PC-9 (cell line): ENCODE measurements at regions not wholly inside any gene's neighbourhood (a gene's known extent, or its start where the extent isn't known, plus 50 kb on each side); places are given as distances from the start of the nearest gene placed in this dataset.

Source experiments
- BruUV-seq: library from RNA; stranded (reverse); fragments of 400-500 nt; replicated peaks from 2 replicates; lab custom pipeline; 2021; lab: Mats Ljungman, UMichigan
- CTCF ChIA-PET: fragments of 300-600 bp; sonication (Branson Sonifier 250); formaldehyde crosslinking; loops from one replicate; lab custom pipeline; 2022; ENCODE audit warnings: antibody characterized with exemption; lab: Charles Lee
- POLR2A ChIA-PET: fragments of 300-600 bp; sonication (Branson Sonifier 250); formaldehyde crosslinking; loops from one replicate; lab custom pipeline; 2022; ENCODE audit warnings: antibody characterized with exemption; ENCODE audit not compliant: unreplicated experiment; lab: Charles Lee
- DNase-seq, 2 experiments: peaks; one replicate each; pipeline versions ENCODE4 v3.0.0 to v3.0.0-alpha.2; 2015 to 2022; ENCODE audit warnings: mixed read lengths in 1 of 2
- H2AFZ ChIP-seq: fragments of 200-600 bp; sonication (generic); 2 replicates; pipeline ENCODE4 v1.8.1; 2017; ENCODE audit warnings: antibody characterized with exemption
- H3F3A ChIP-seq: fragments of 200-600 bp; sonication (generic); 2 replicates; pipeline ENCODE4 v1.8.1; 2017; ENCODE audit warnings: antibody characterized with exemption, mild to moderate bottlenecking, low read depth; ENCODE audit not compliant: insufficient read depth
- H3K27ac ChIP-seq: fragments of 200-600 bp; sonication (generic); 2 replicates; pipeline ENCODE4 v1.6.1; 2016; ENCODE audit warnings: mixed run types
- H3K27me3 ChIP-seq: fragments of 200-600 bp; sonication (generic); 2 replicates; pipeline ENCODE4 v1.6.1; 2016; ENCODE audit warnings: low read depth, mixed run types; ENCODE audit not compliant: insufficient read depth
- H3K36me3 ChIP-seq: fragments of 200-600 bp; sonication (generic); 2 replicates; pipeline ENCODE4 v1.6.1; 2016; ENCODE audit warnings: low read depth, mixed run types
- H3K4me1 ChIP-seq: fragments of 200-600 bp; sonication (generic); replicated peaks from 2 replicates; pipeline ENCODE4 v1.6.1; 2016; ENCODE audit warnings: mixed run types; ENCODE audit not compliant: insufficient read depth
- H3K4me2 ChIP-seq: fragments of 200-600 bp; sonication (generic); 2 replicates; pipeline ENCODE4 v1.6.1; 2017; ENCODE audit warnings: mixed run types
- H3K4me3 ChIP-seq: fragments of 200-600 bp; sonication (generic); 2 replicates; pipeline ENCODE4 v1.6.1; 2016; ENCODE audit warnings: mixed run types
- H3K79me2 ChIP-seq: fragments of 200-600 bp; sonication (generic); 2 replicates; pipeline ENCODE4 v1.6.1; 2017; ENCODE audit warnings: low read depth, mixed run types
- H3K9me2 ChIP-seq: fragments of 200-600 bp; sonication (generic); 2 replicates; pipeline ENCODE4 v1.8.1; 2017; ENCODE audit warnings: mild to moderate bottlenecking; ENCODE audit not compliant: insufficient read depth
- H3K9me3 ChIP-seq: fragments of 200-600 bp; sonication (generic); 2 replicates; pipeline ENCODE4 v1.8.1; 2016; ENCODE audit warnings: low read depth; ENCODE audit not compliant: insufficient read depth
- H4K20me1 ChIP-seq: fragments of 200-600 bp; sonication (generic); 2 replicates; pipeline ENCODE4 v1.8.1; 2017; ENCODE audit not compliant: insufficient read depth
- EZH2 ChIP-seq: fragments of 200-600 bp; sonication (generic); IDR thresholded peaks from 2 replicates; pipeline ENCODE4 v1.8.0; 2017; ENCODE audit warnings: antibody characterized with exemption, low read depth
- intact Hi-C: fragments of 100-400 bp; cut with micrococcal nuclease; formaldehyde crosslinking; loops from one replicate; pipeline ENCODE4 v1.10.0; 2022; ENCODE audit not compliant: unreplicated experiment
- TF ChIP-seq, protein P1 (sequence below): fragments of 200-600 bp; sonication (generic); conservative IDR thresholded peaks from 2 replicates; pipeline ENCODE4 v1.6.1; 2017; ENCODE audit warnings: mixed run types, antibody characterized with exemption, mild to moderate bottlenecking, moderate library complexity

DNA sequence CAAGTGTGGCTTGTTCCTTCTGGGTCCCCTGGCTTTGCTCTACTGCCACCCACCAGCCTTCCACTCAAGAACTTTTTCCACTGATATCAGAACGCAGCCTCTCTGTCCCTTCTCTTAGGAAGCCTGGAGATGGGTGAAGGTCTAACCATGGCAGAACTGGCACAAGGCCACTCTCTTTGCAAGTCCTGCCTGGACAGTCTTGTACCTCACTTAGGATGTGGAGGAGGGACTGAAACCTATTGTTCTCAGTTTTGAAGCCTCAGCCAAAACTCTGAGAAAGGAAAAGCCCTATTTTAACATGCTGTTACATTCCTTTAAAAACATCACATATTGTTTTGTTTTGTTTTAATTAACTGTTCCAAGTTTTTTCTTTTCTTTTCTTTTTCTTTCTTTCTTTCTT, 58.9 kb upstream of the NCOA1 start:
- no peaks in the 10 kb centered on the region for H3K36me3 ChIP-seq
- no TSS peak for BruUV-seq
- no peak for TF ChIP-seq EZH2
- TF ChIP-seq, protein P1, sequence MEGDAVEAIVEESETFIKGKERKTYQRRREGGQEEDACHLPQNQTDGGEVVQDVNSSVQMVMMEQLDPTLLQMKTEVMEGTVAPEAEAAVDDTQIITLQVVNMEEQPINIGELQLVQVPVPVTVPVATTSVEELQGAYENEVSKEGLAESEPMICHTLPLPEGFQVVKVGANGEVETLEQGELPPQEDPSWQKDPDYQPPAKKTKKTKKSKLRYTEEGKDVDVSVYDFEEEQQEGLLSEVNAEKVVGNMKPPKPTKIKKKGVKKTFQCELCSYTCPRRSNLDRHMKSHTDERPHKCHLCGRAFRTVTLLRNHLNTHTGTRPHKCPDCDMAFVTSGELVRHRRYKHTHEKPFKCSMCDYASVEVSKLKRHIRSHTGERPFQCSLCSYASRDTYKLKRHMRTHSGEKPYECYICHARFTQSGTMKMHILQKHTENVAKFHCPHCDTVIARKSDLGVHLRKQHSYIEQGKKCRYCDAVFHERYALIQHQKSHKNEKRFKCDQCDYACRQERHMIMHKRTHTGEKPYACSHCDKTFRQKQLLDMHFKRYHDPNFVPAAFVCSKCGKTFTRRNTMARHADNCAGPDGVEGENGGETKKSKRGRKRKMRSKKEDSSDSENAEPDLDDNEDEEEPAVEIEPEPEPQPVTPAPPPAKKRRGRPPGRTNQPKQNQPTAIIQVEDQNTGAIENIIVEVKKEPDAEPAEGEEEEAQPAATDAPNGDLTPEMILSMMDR = no peak
- ChIA-PET POLR2A (no interaction called here), CTCF (no interaction called here)
- no peak for DNase-seq
- no peaks in the 10 kb centered on the region for H3F3A ChIP-seq
- H3K9me3 ChIP-seq = no peaks in the 10 kb centered on the region
- H4K20me1 ChIP-seq = no peaks in the 10 kb centered on the region
- no peak overlapping the region for H3K27ac ChIP-seq
- intact Hi-C loops = no loop called here
- H3K27me3 ChIP-seq = no peaks in the 10 kb centered on the region
- H3K4me3 ChIP-seq = no peak overlapping the region
- H3K4me2 ChIP-seq = no peak overlapping the region
- no peaks in the 10 kb centered on the region for H3K4me1 ChIP-seq
- no peaks in the 10 kb centered on the region for H3K79me2 ChIP-seq
- H3K9me2 ChIP-seq = 0 out of 2 replicates have a peak, but pooled peaks cover 4% of the 10 kb centered on the region
- no peak overlapping the region for H2AFZ ChIP-seq

DNA sequence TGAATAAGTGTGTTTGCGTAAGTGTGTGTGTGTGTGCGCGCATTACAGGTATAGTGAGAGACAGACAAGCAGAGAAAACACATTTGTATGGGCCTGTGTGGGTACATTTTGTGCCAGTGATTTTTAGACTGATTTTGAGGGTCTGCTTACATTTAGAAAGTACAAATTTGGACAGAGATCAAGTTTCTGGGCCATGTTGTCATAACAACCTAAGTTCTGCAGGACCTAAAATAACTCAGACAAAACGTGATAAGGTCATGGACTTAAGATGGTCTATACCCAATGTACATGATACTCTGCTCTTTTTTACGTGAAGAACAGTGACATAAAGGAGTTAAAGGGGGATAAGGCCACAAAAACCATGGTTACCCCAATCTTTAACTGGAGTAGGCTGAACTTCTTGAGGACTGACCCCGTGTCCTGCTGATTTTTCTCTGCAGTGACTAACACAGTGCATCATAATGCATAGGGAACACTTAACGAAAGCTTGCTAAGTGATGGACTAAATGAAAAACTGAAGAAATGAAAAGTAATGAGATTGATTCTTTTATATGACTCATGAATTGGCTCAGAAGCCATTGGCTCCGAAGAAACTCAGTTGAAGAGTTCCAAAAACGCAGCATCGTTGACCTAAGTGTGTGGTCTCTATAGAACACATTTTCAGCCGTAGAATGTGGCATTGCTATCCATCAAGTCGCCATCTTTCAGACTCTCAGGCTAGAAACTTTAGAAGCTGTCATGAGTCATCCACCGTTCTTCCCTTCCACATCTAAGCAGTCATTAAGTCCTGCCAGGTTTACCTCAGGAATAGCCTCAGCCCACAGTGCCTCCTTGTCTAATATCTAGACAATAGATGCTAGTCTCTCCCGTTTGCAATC, 61.6 kb upstream of the NCOA1 start:
- no peak overlapping the region for H3K4me3 ChIP-seq
- TF ChIP-seq, protein P1 = no peak
- TF ChIP-seq EZH2 = no peak
- H4K20me1 ChIP-seq = no peaks in the 10 kb centered on the region
- intact Hi-C loops = no loop called here
- no peak overlapping the region for H2AFZ ChIP-seq
- DNase-seq = no peak
- ChIA-PET CTCF (no interaction called here), POLR2A (interaction anchor here (0.5 kb wide), 1 partner anchor 241 kb away, joined by 4 read pairs; no protein-coding TSS in a partner anchor)
- H3K27me3 ChIP-seq = no peaks in the 10 kb centered on the region
- H3K27ac ChIP-seq = no peak overlapping the region
- no peaks in the 10 kb centered on the region for H3K79me2 ChIP-seq
- H3K9me2 ChIP-seq = 0 out of 2 replicates have a peak, but pooled peaks cover 4% of the 10 kb centered on the region
- H3K4me2 ChIP-seq = no peak overlapping the region
- no peaks in the 10 kb centered on the region for H3F3A ChIP-seq
- no peaks in the 10 kb centered on the region for H3K4me1 ChIP-seq
- BruUV-seq = no TSS peak
- H3K36me3 ChIP-seq = no peaks in the 10 kb centered on the region
- no peaks in the 10 kb centered on the region for H3K9me3 ChIP-seq

DNA sequence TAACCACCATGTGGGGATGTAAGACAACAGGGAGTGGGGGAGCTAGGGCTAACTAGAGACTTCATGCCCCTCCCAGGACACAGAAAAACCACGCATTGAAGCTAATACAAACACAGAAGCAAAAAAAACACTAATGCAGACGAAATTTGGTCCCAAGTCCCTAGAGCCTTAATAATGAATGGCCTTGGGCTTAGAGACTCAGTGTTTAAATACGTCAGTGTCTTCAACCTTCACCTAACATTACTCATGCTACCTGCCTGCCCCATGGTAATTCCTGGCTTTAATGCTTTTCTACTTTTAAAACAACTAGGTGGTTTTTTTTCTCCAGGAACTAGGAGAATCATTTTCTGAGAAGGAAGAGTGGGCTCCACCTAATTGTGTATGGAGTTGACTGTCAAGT, 64.1 kb upstream of the ITSN2 start:
- CTCF ChIA-PET = interaction anchor here (0.6 to 0.8 kb wide), 2 partner anchors 9 to 14 kb away, joined by 4 to 7 read pairs; no protein-coding TSS in a partner anchor
- no peaks in the 10 kb centered on the region for H3K9me2 ChIP-seq
- no peak overlapping the region for H3K4me2 ChIP-seq
- H3K36me3 ChIP-seq = no peaks in the 10 kb centered on the region
- no peaks in the 10 kb centered on the region for H3K79me2 ChIP-seq
- H3K4me1 ChIP-seq = no peaks in the 10 kb centered on the region
- BruUV-seq = no TSS peak
- H3K27ac ChIP-seq = no peak overlapping the region
- no peaks in the 10 kb centered on the region for H3F3A ChIP-seq
- H3K27me3 ChIP-seq = no peaks in the 10 kb centered on the region
- H4K20me1 ChIP-seq = no peaks in the 10 kb centered on the region
- POLR2A ChIA-PET = no interaction called here
- TF ChIP-seq, protein P1 = no peak
- TF ChIP-seq EZH2 = no peak
- no peaks in the 10 kb centered on the region for H3K9me3 ChIP-seq
- no peak overlapping the region for H3K4me3 ChIP-seq
- intact Hi-C loops = no loop called here
- DNase-seq = no peak
- H2AFZ ChIP-seq = no peak overlapping the region
